ENCODE measurements at regions not wholly inside any gene's neighbourhood (a gene's known extent, or its start where the extent isn't known, plus 50 kb on each side); places are given as distances from the start of the nearest gene placed in this dataset.

DNA sequence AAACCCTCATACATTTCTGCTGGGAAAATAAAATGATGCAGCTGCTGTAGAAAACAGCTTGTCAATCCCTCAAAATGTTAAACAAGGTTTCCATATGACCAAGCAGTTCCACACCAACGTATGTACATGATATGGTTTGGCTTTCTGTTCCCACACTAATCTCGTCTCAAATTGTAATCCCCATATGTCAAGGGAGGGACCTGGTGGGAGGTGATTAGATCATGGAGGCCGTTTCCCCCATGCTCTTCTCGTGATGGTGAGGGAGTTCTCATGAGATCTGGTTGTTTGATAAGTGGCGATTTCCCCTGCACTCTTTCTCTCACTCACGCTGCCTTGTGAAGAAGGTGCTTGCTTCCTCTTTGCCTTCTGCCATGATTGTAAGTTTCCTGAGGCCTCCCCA lies 100.6 kb upstream of the SLC24A5 start:
- intact Hi-C loops (cut with DNase I): no loop called here

DNA sequence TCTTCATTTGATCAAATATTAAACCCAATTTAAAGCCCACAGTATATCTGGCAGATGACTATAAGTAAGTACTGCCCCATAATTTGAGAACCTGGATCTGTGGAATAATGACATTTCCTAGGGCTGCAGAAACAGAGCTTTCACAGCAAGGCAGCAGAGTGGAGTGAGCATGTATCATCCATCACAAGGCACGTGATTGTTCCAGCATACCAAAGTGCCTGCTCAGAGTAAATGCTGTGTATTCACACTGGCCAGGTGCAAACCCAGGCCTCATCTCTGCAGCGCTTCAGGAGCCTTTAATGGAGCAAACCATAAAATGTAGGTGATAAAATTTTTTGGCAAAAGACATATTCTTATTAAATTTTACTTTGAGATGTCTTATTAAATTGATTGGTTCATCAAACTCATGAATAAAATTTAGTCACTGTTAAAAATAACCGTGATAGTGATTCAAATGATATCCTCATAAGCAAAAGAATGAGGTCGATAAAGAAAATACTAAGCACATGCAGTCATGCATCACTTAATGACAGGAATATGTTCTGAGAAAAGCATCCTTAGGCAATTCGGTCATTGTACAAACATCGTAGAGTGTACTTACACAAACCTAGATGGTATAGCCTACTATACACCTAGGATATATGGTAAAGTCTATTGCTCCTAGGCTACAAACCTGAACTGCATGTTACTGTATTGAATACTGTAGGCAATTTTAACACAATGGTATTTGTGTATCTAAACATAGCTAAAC lies 99.3 kb upstream of the SLC24A5 start:
- intact Hi-C loops (cut with DNase I): no loop called here
- DNase-seq (no peak), ATAC-seq (ENCODE audit: poor library complexity) (no peak)

More for the DNA sequence above, 100.6 kb upstream of the SLC24A5 start:
- no peak for DNase-seq
- no peak for ATAC-seq (ENCODE audit: poor library complexity)

DNA sequence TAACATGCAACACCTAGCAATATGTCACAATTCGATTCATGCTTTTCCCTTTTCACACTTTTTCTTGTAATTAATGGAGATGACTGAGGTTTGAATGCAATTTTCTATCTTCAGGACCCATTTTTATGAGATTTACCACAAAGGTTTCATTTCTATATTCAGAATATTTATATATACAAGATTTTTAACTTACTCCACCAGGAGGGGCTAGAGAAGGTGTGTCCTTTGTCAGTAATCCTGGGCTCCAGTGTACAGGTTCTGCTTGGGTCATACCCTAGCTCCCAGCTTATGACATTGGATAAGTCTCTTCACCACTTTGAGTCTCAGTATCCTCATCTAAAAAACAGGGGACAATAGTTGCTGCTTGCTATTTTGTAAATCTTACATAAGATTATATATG lies 95.7 kb upstream of the SLC24A5 start:
- intact Hi-C loops (cut with DNase I): no loop called here
- DNase-seq (no peak), ATAC-seq (ENCODE audit: poor library complexity) (no peak)

DNA sequence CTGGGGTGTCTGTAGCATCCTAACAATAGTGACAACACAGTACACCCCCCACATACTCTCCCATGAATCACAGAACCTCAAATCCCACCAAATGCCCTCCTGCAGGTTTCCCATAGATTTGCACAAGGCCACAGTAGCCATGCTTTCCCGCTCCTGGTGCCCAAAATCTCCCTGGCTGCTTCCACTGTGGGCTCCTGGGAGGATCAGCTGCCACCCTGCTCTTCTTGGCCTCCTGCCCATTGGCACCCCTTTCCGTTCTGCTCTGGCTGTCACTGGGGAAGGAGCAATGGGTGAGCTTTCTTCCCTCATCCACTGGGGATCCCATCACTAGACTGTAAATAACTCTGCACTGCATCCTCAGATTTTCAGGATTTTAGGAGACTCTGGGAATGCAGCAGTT lies 92.1 kb upstream of the SLC24A5 start:
- ATAC-seq (ENCODE audit: poor library complexity) (no peak), DNase-seq (no peak)
- intact Hi-C loops (cut with DNase I): no loop called here

DNA sequence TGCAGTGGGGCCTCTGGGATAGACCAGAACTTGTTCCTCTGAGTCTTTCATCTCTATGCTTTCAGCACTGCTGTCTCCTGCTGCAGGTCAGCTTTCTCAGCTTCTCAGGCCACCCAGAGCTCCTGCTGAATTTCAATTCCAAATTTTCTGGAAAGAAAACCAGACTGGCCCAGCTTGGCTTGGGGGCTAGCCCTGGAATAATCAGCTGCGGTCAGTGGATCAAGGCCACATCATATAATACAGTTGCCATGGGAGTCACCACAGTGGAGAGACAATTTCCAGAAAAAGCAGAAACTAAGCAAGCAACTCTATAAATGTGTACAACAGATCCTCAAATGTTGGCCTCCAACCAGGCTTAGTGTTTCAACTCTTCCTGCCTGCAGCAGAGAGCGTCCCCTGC lies 91.1 kb upstream of the SLC24A5 start:
- intact Hi-C loops (cut with DNase I): no loop called here
- ATAC-seq (ENCODE audit: poor library complexity) (no peak), DNase-seq (no peak)

DNA sequence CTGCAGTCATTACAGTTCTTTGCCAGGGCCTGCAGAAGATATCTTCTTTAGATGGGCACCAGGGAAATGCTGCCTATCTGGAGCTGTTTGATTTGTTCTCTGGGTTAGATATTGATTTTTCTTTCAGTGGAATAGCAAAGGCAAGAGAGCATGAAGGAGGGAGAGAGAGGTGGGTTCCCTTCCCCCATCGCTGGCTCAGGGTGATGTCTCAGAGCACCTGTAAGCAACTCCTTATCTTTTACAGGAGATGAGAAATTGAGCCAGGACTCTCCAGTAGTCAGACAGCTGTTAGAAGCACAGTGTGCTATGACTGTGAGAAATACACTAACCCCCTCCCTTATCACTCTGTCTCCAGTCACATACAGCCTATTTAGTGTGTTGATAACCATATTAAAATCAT lies 89.3 kb upstream of the SLC24A5 start:
- no peak for DNase-seq
- intact Hi-C loops (cut with DNase I): no loop called here
- ATAC-seq (ENCODE audit: poor library complexity): no peak

DNA sequence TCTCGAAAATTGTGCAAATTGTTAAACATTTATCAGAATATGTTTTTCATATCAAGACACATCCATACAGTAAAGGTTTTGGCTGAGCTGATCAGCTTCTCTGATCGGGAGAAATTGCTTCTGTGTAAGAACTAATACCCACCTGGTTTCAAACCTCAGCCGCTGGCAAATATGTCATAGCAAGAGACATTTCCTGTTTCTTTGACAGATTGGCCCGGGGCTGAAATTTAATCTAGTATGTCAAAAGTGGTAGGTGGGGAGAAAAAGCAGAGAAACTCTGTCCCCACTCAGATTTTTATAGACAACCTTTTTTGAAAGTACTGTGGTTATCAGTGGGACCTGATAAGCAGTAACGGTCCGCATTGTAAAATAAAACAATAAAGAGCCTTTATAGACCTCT lies 88.8 kb upstream of the SLC24A5 start:
- intact Hi-C loops (cut with DNase I): no loop called here
- DNase-seq: no peak
- no peak for ATAC-seq (ENCODE audit: poor library complexity)

DNA sequence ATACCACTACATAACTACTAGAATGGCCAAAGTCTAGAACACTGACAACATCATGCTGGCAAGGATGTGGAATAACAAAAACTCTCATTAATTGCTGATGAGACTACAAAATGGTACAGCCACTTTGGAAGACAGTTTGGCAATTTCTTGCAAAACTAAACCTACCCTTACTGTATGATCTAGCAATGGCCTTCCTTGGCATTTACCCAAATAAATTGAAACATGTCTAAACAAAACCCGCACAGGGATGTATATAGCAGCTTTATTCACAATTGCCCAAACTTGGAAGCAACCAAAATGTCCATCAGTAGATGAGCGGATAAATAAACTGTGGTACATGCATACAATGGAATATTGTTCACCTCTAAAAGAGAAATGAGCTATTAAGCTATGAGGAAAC lies 87.9 kb upstream of the SLC24A5 start:
- ATAC-seq (ENCODE audit: poor library complexity): no peak
- no peak for DNase-seq
- intact Hi-C loops (cut with DNase I): no loop called here

DNA sequence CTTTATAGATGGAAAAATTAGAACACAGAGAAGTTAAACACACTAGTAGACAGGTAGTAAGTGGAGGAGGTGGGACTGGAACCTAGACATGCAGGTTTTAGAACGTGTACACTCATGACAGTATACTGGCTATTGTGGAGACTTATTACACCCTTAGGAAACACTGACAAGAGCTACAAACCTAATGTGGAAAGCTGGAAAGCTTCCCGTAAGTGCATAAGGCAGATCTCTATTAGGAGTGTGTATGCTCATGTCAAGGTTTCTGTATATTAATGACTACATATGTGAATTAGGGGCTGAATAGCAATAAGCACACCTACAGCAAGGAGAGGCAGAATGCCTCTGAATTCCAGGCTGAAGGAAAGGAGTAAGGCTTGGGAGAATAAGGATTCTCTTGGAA lies 82.6 kb upstream of the SLC24A5 start:
- intact Hi-C loops (cut with DNase I): no loop called here
- DNase-seq (no peak), ATAC-seq (ENCODE audit: poor library complexity) (no peak)

DNA sequence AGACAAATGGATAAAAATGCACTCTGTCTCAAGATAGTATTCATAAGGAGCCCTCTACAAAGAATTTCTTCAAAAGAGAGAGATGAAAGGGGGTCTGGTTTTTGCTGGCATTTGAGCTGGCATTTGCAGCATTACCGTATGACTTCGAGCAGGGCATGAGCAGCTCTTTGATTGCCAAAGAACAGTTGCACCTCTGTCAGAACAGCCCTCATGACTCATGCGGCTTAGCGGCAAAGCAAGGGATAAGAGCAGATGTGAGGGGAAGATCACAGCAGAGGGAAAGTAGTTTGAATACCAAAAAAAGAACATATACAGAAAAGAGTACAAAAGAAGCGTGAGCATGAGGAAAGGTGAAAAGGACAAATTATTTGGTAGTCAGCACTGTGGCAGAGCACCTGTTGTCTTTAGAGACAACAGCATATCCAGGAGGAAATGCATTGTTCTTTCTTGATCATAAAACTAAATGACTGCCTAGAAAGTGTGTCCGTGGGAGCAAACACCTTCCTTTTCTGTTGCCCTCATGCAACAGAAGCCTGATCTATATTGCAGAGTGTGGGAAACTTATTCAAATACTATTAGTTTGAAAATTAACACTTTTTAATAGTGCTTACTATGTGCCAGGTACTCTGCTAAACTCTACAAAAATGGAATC lies 80.5 kb upstream of the SLC24A5 start:
- ATAC-seq (ENCODE audit: poor library complexity): no peak
- intact Hi-C loops (cut with DNase I): no loop called here
- no peak for DNase-seq

DNA sequence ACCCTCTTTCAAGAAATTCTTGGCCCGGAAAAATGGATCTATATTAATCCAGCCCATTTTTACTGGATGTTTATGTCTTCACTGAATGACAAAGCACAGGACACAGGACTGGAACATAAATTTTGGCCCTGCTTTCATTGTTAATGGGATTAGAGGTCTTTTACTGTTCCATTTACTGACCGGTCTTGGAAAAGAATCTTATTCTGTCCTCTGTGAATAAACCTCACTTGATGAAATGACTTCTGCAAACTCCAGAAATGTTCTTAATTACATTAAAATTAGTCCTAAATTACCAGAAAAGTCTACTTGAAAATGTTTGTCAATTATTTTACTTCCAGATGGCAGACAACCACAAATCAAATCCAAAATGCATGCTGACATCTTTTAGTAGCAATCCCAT lies 79.3 kb upstream of the SLC24A5 start:
- intact Hi-C loops (cut with DNase I): no loop called here
- ATAC-seq (ENCODE audit: poor library complexity) (no peak), DNase-seq (no peak)

DNA sequence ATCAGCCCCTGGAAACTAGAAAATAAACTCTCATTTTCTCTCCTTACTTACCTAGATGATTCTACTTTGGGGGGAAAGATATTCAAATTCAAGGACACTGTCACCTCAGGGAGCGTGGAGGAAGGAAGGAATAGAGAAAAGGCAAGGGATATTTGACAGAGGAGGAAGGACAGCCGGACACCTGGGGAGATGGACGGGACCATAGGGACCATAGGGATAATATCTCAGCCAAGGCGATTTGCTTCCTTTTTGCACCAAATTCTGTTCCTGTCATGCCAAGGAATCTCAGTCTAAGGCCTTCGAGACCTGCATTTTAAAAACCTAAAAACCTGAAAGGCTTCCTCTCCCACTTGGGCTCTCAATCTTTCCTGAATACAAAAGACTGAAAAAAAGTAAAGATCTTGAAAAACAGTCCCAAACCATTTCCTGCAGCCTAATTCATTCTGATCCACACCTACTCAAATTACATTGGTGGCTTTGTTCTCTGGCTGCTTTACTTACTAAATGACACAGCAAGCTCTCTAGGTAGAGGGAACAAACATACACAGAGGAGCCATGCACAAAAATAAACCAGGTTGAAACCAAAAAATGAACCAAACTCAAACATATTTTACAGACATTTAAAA lies 73.9 kb upstream of the SLC24A5 start:
- intact Hi-C loops (cut with DNase I): no loop called here

DNA sequence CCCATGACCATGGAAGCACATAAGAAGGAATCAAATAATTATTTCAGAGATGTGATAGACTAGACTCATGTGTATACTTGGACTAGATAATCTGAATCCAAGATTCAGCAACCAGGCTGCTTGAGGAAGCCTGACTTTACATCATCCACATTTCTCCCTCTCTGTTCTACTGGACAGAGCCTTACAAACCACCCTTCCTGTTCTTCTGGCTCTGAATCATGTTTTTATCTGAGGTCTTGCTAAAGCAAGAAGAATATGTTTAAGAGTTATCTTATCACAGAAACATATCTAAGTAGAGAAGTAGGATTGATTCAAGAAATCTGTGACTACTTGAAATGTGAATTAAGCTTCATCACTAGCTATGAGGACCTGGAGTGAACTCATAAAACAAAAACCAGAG lies 71.1 kb upstream of the SLC24A5 start:
- intact Hi-C loops (cut with DNase I): no loop called here
- ATAC-seq (ENCODE audit: poor library complexity) (no peak), DNase-seq (no peak)

More for the DNA sequence above, 73.9 kb upstream of the SLC24A5 start:
- ATAC-seq (ENCODE audit: poor library complexity) (no peak), DNase-seq (no peak)

DNA sequence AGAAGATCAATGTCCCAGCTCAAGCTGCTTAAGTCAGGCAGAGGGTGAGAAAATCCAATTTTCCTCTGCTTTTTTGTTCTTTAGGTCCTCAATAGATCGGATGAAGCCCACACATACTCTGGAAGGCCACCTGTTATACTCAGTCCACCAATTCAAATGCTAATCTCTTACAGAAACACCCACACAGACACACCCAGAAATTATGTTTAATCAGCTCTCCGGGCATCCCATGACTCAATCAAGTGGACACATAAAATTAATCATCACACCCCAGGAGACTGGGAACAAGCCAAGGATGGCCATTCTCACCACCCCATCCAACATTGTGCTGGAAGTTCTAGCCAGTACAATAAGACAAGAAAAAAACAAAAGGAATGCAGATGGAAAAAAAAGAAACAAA lies 67.8 kb upstream of the SLC24A5 start:
- intact Hi-C loops (cut with DNase I): no loop called here
- ATAC-seq (ENCODE audit: poor library complexity) (no peak), DNase-seq (no peak)

DNA sequence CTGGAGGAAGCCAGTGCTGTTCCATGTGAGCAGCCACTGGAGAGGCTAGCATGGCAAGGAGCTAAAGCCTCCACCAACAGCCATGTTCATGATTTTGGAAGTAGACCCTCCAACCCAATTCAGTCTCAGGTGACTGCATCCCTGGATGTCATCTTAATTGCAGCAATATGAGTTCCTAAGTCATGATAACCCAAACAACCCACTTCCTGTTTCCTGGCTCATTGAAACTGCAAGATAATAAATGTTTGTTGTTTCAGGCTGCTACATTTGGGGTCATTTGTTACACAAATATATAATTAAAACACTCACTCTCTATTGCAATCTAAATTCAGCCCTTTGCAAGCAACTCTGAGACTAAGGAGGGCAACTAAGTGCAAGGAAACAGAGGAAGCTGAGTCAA lies 62.4 kb upstream of the SLC24A5 start:
- DNase-seq: no peak
- intact Hi-C loops (cut with DNase I): no loop called here
- ATAC-seq (ENCODE audit: poor library complexity): no peak

DNA sequence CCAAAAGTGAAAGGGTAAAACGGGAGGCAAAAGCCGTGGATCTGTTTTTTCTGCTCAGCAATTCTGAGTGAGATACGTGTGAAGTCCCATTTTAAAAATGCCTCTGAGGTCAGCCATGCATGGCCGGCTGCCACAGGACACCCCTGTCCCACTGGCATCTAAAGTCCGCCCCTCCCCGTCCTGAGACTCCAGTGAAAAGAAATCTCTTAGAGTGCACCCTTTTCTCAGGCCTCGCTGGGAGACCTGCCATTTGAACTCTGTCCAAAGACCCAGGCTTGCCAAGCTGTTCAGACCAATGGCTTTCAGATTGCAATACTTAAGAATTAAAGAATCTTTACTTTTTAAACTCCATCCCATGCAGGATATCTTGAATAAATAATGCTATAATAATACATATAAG lies 61.0 kb upstream of the SLC24A5 start:
- intact Hi-C loops (cut with DNase I): no loop called here
- peak; percentile 73 for DNase-seq
- peak; percentile 49 for ATAC-seq (ENCODE audit: poor library complexity)

DNA sequence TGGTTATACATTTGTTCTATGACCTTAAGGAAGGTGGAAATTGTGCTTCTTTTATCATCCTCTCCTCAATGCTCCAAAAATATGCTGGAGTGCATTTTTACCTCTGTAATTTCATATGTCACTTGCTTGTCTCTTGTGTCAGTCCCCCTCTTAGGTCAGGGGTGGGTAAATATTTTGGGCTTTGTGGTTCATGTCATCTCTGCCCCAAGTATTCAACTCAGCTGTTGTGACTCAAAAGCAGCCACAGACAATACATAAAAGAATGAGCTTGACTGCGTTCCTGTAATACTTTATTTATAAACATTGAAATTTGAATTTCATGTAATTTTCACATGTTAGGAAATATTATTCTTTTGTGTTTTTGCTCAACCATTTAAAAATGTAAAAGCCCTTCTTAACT lies 60.4 kb upstream of the SLC24A5 start:
- intact Hi-C loops (cut with DNase I): no loop called here
- no peak for ATAC-seq (ENCODE audit: poor library complexity)
- DNase-seq: no peak

DNA sequence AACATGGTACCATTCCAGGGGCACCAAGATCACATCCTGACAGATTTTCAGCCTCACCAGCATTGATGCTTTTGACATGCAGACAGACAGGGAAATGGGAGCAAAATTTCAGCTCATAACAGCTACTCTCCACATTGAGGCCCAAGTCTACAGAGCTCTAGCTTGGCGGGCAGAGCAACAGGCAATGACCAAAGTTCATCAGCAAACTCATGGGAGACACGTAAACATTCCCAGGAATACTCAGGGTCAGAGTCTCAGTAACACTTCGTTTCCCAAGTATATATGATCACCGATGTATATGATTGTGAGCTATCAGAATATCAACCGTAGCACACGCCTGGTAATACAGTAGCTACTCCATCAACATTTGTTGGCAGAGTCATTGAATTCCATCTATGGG lies 59.2 kb upstream of the SLC24A5 start:
- no peak for DNase-seq
- no peak for ATAC-seq (ENCODE audit: poor library complexity)
- intact Hi-C loops (cut with DNase I): no loop called here

DNA sequence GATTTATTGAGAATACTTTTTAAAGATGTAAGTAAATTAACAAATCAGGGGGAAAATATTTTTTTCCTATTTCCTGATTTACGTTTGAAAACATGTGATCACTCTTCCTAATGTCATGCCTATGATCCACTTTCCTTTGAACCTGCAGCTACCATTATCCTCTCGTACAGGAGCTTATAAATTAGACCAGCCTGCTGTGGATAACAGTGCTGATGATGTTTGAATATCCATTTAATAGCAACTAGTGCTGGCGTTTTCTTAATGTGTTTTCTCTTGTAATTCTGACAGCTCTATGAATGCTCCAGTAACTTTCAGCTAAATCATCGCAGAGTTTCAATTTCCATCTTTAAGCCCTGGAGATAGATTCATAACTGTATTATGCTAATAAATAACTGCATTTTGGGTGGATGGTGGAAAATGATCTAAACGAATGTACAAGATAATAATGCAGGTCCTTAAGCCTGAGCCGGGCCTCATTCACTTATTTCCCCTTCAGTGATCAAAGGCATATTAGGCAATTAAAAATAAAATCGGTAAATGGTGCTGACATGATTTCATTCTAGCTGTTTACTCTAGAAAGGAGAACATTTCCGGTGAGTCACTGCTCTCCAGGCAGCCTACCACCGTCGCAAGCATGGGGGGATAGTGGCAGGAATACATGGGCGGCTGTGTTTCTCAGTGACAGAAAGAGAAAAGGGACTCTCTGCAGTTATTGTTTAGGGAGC lies 58.5 kb upstream of the SLC24A5 start:
- DNase-seq (no peak), ATAC-seq (ENCODE audit: poor library complexity) (no peak)
- intact Hi-C loops (cut with DNase I): no loop called here
